ENCODE measurements at regions not wholly inside any gene's neighbourhood (a gene's known extent, or its start where the extent isn't known, plus 50 kb on each side); places are given as distances from the start of the nearest gene placed in this dataset.

GRCh38 chr12:93195511-93195910, 182.2 kb upstream of the NUDT4 start:
- H3K9ac ChIP-seq (ENCODE audit: low read depth, low read length), result no peak overlapping the region
- ChIA-PET CTCF (no interaction called here), POLR2A (ENCODE audit: unreplicated experiment) (no interaction called here)
- no peak overlapping the region for H4K91ac ChIP-seq (ENCODE audit: insufficient read depth, low read depth, low read length)
- no peak overlapping the region for H3K4me3 ChIP-seq (ENCODE audit: insufficient read depth, low read depth, low read length)
- intact Hi-C loops (cut with micrococcal nuclease), result no loop called here
- no peak overlapping the region for H4K8ac ChIP-seq (ENCODE audit: low read depth in 2 of 2, low read length in 2 of 2)
- no peaks in the 10 kb centered on the region for H4K20me1 ChIP-seq (ENCODE audit: insufficient read depth, low read length)
- no peak overlapping the region for H2BK120ac ChIP-seq (ENCODE audit: low read depth, low read length)
- H4K5ac ChIP-seq (ENCODE audit: low read depth, low read length), result no peak overlapping the region
- dilution Hi-C loops (cut with HindIII; ENCODE audit: low sequenced_read_pairs, unreplicated experiment), result no loop called here
- H3K4ac ChIP-seq (ENCODE audit: low read depth, low read length), result no peak overlapping the region
- no peak overlapping the region for H2AK9ac ChIP-seq (replicated peaks; ENCODE audit: low read depth, low read length, poor library complexity)
- no peak overlapping the region for H3K27ac ChIP-seq (ENCODE audit: insufficient read depth, low read length)
- in situ Hi-C loops (cut with MboI; ENCODE audit: low sequenced_read_pairs), result no loop called here
- no peak overlapping the region for H2BK20ac ChIP-seq (ENCODE audit: low read depth, low read length)
- H3K4me1 ChIP-seq (ENCODE audit: control insufficient read depth, insufficient read depth, low read length), result peaks cover 18% of the 10 kb centered on the region
- H2BK5ac ChIP-seq (ENCODE audit: low read depth, low read length, poor library complexity, severe bottlenecking), result no peak overlapping the region
- no peaks in the 10 kb centered on the region for H3K27me3 ChIP-seq (ENCODE audit: control insufficient read depth, insufficient read depth, low read length)
- ATAC-seq (ENCODE audit: low read depth) (no peak), DNase-seq (no peak)
- H3K18ac ChIP-seq (ENCODE audit: low read depth, low read length), result no peak overlapping the region
- H3K56ac ChIP-seq (ENCODE audit: extremely low read depth, insufficient read depth, low read length), result no peak overlapping the region
- H3K14ac ChIP-seq (replicated peaks; ENCODE audit: low read depth, low read length), result no peak overlapping the region
- H2AFZ ChIP-seq (replicated peaks; ENCODE audit: low read length, poor library complexity), result no peak overlapping the region
- no peak overlapping the region for H2AK5ac ChIP-seq (ENCODE audit: low read depth, low read length)
- no peak overlapping the region for H3K4me2 ChIP-seq (ENCODE audit: low read depth, low read length)
- no CpG with 5 or more reads among the region's 4 CpGs for WGBS, 2 experiments (ENCODE audit: extremely low coverage in 2 of 2, insufficient read length in 1 of 2)
- H2BK15ac ChIP-seq (ENCODE audit: low read depth, low read length), result no peak overlapping the region
- BruUV-seq (replicated peaks), result no TSS peak
- no peak for TF ChIP-seq FOS (IDR thresholded peaks at IDR 0.05; ENCODE audit: low read depth, low read length)
- TF ChIP-seq USF2 (IDR thresholded peaks at IDR 0.05; ENCODE audit: low read depth, low read length), result no peak
- TF ChIP-seq ELK1 (IDR thresholded peaks at IDR 0.05; ENCODE audit: borderline replicate concordance, low read depth, low read length), result no peak
- no peak for TF ChIP-seq MXI1 (IDR thresholded peaks at IDR 0.05; ENCODE audit: borderline replicate concordance, low read depth, low read length)
- TF ChIP-seq MAFK (IDR thresholded peaks at IDR 0.05; ENCODE audit: low read depth, low read length), result no peak
- no peak for TF ChIP-seq CEBPB (IDR thresholded peaks at IDR 0.05; ENCODE audit: low read depth, low read length)
- no peak for TF ChIP-seq POLR2A (IDR thresholded peaks at IDR 0.05; ENCODE audit: low read depth, low read length)
- TF ChIP-seq RCOR1 (IDR thresholded peaks at IDR 0.05; ENCODE audit: insufficient replicate concordance, low read length), result no peak
- no peak for TF ChIP-seq RFX5 (IDR thresholded peaks at IDR 0.05; ENCODE audit: low read depth, low read length)
- no peak for TF ChIP-seq CHD1 (IDR thresholded peaks at IDR 0.05; ENCODE audit: low read depth, low read length)
- TF ChIP-seq CTCF (conservative IDR thresholded peaks at IDR 0.05; ENCODE audit: low read depth, low read length), result no peak
- no peaks in the 10 kb centered on the region for H3K36me3 ChIP-seq (ENCODE audit: control insufficient read depth, insufficient read depth, low read length)
- H3K23ac ChIP-seq (ENCODE audit: low read depth, low read length), result no peak overlapping the region
- H3K79me1 ChIP-seq (ENCODE audit: low read depth in 1 of 2, low read length in 2 of 2), result no peaks in the 10 kb centered on the region
- 0 out of 2 replicates have a peak, but pooled peaks cover 2% of the 10 kb centered on the region for H3K9me3 ChIP-seq (ENCODE audit: control insufficient read depth, insufficient read depth, low read length)
- peaks cover 6% of the 10 kb centered on the region for H3K9me1 ChIP-seq (ENCODE audit: insufficient read depth, low read length)

Data from IMR-90 (cell line).